Duodenal mucosa (tissue), 2 donors: ENCODE measurements at regions not wholly inside any gene's neighbourhood (a gene's known extent, or its start where the extent isn't known, plus 50 kb on each side); places are given as distances from the start of the nearest gene placed in this dataset.
"Not testable (repeated sequence)": the region's sequence is repeated elsewhere in the genome, so short reads cannot be mapped to it uniquely, and the experiment has no call there.

Source experiments
- H3K27ac ChIP-seq: one replicate; pipeline ENCODE4 v1.7.0; 2013; ENCODE audit warnings: low read depth, low read length
- H3K27me3 ChIP-seq, 2 donors: one replicate each; pipeline ENCODE4 v1.7.0; 2013; ENCODE audit warnings: low read length in 2 of 2, control low read depth in 1 of 2; ENCODE audit not compliant: insufficient read depth in 2 of 2, control insufficient read depth in 1 of 2
- H3K36me3 ChIP-seq, 2 donors: one replicate each; pipeline ENCODE4 v1.7.0; 2013; ENCODE audit warnings: low read length in 2 of 2, control low read depth in 1 of 2; ENCODE audit not compliant: insufficient read depth in 2 of 2, control insufficient read depth in 1 of 2
- H3K4me1 ChIP-seq, 2 donors: one replicate each; pipeline ENCODE4 v1.7.0; 2013; ENCODE audit warnings: low read length in 2 of 2, control low read depth in 1 of 2; ENCODE audit not compliant: insufficient read depth in 2 of 2, control insufficient read depth in 1 of 2
- H3K4me3 ChIP-seq, 2 donors: one replicate each; pipeline ENCODE4 v1.7.0; 2013; ENCODE audit warnings: low read length in 2 of 2, low read depth in 1 of 2
- H3K9ac ChIP-seq, 2 donors: one replicate each; pipeline ENCODE4 v1.7.0; 2013; ENCODE audit warnings: low read length in 2 of 2, low read depth in 1 of 2
- H3K9me3 ChIP-seq, 2 donors: one replicate each; pipeline ENCODE4 v1.7.0; 2013; ENCODE audit warnings: low read length in 2 of 2, control low read depth in 1 of 2; ENCODE audit not compliant: control insufficient read depth in 1 of 2

DNA sequence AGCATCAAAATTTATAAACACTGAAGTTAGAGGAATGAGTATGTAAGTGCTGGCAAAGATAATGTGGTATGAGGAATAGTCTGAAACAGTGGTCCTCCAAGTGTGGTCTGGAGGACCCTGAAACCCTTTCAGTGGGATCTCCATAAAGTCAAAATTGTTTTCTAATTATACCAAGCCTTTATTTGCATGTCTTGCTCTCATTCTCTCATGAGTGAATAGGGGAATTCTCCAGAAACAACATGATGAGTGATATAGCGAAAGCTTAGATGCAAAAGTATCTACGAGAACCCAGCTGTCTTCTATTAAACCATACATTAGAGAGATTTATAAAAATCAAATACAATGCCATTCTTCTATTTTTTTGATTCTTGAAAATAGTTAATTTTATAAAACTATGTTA lies 145.0 kb upstream of the RAG2 start:
- no peaks in the 10 kb centered on the region for H3K36me3 ChIP-seq
- H3K9ac ChIP-seq = no peak overlapping the region
- no peaks in the 10 kb centered on the region for H3K9me3 ChIP-seq
- no peaks in the 10 kb centered on the region for H3K4me1 ChIP-seq
- no peak overlapping the region for H3K4me3 ChIP-seq
- no peak overlapping the region for H3K27ac ChIP-seq
- H3K27me3 ChIP-seq = peaks cover 0 to 2% of the 10 kb centered on the region in 2 donors

DNA sequence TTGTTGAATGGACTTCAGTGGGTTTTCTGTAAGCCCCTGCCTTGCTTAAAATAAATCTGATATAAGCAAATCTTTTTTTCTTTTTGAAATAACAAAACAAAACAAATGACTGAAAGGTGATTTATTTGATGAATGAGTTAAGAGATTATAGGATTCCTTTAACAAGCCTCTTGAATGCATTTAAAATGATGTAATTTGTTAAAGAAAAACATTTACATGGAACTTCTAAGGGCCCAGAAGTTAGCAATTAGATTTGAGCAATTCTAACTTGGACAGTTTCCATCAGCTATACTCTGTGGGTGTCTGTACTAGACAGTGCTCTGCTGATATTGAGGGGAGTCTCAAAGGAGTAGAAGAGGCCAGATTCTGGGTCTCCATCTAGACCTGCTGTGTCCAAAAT lies 143.5 kb upstream of the RAG2 start:
- H3K4me1 ChIP-seq = no peaks in the 10 kb centered on the region
- H3K27ac ChIP-seq = no peak overlapping the region
- H3K9me3 ChIP-seq = no peaks in the 10 kb centered on the region
- H3K9ac ChIP-seq = no peak overlapping the region
- H3K4me3 ChIP-seq = no peak overlapping the region
- no peaks in the 10 kb centered on the region for H3K36me3 ChIP-seq
- peaks cover 0 to 2% of the 10 kb centered on the region in 2 donors for H3K27me3 ChIP-seq

DNA sequence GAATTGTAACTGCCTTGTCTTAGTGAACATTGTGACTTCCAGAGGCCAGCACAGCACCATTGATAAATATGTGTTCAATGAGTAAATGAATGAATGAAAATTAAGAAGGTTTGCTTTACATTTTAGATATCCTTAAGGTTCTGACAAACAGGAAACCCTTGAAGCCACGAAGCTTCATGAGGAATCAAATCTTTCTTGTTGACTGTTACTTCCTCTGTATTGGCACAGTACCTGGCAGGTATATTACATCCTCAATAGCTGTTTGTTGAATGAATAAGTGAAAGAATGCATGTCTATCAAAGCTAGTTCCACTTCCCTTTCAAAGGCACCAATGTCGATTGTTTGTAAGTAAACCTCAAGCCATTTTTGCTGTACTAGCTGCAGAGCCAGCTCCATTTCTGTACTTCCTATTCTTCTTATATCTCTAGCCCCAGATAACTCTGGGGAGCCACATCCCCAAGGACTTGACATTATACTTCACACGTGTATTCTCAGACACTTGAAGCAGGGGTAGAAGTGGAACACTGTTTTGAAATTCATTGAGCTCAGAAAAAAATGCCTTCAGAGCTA lies 140.3 kb upstream of the RAG2 start:
- no peaks in the 10 kb centered on the region for H3K9me3 ChIP-seq
- H3K27ac ChIP-seq = no peak overlapping the region
- H3K36me3 ChIP-seq = no peaks in the 10 kb centered on the region
- no peaks in the 10 kb centered on the region for H3K4me1 ChIP-seq
- no peak overlapping the region for H3K9ac ChIP-seq
- H3K4me3 ChIP-seq = no peak overlapping the region
- H3K27me3 ChIP-seq = peaks cover 0 to 2% of the 10 kb centered on the region in 2 donors

DNA sequence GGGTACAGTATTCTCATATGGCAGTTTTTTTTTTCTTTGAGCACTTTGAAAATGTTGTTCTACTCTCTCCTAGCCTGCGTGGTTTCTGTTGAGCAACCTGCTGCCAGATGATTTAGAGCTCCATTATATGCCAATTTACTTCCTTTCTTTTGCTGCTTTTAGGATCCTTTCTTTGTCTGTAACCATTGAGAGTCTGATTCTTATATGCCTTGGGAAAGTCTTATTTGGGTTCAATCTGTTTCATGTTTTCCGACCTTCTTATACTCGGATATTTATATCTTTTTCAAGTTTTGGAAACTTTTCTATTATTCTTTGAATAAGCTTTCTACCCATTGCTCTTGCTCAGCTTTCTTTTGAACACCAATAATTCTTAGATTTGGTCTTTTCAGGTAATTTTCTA lies 138.1 kb upstream of the RAG2 start:
- H3K27me3 ChIP-seq = peaks cover 0 to 2% of the 10 kb centered on the region in 2 donors
- H3K27ac ChIP-seq = no peak overlapping the region
- H3K9ac ChIP-seq = no peak overlapping the region
- H3K36me3 ChIP-seq = no peaks in the 10 kb centered on the region
- no peak overlapping the region for H3K4me3 ChIP-seq
- H3K9me3 ChIP-seq = no peaks in the 10 kb centered on the region
- H3K4me1 ChIP-seq = no peaks in the 10 kb centered on the region

DNA sequence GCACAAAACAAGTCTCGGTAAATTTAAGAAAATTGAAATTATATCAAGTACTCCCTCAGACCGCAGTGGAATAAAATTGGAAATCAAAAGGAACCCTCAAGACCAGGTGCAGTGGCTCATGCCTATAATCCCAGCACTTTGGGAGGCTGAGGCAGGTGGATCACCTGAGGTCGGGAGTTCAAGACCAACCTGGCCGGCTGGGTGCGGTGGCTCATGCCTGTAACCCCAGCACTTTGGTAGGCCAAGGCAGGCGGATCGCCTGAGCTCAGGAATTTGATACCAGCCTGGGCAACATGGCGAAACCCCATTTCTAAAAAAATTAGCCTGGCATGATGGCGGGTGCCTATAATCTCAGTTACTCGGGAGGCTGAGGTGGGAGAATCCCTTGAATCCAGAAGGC lies 135.7 kb upstream of the RAG2 start:
- not testable (repeated sequence) for H3K9ac ChIP-seq, H3K4me3 ChIP-seq, H3K9me3 ChIP-seq, H3K4me1 ChIP-seq, H3K27ac ChIP-seq, H3K27me3 ChIP-seq, H3K36me3 ChIP-seq

DNA sequence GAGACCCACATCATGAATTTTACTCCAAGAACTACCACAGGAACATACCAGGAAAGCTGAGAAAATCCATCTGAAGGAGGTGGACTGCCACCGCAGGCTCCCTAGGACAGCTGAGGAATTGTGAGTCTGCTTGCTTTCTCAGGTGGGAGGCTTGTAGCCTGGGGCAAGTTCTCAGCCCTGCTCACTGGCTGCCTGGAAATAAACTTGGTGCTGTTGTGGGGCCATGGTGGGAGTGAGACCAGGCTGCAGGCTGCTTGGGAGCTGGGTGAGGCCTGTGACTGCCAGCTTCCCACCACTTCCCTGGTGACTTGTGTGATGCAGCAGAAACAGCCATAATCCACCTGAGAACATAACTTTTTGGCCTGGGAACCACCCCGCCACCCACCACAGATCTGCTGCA lies 132.7 kb upstream of the RAG2 start:
- no peaks in the 10 kb centered on the region for H3K36me3 ChIP-seq
- no peaks in the 10 kb centered on the region for H3K27me3 ChIP-seq
- no peak overlapping the region for H3K27ac ChIP-seq
- H3K9ac ChIP-seq = no peak overlapping the region
- no peak overlapping the region for H3K4me3 ChIP-seq
- no peaks in the 10 kb centered on the region for H3K9me3 ChIP-seq
- no peaks in the 10 kb centered on the region for H3K4me1 ChIP-seq

DNA sequence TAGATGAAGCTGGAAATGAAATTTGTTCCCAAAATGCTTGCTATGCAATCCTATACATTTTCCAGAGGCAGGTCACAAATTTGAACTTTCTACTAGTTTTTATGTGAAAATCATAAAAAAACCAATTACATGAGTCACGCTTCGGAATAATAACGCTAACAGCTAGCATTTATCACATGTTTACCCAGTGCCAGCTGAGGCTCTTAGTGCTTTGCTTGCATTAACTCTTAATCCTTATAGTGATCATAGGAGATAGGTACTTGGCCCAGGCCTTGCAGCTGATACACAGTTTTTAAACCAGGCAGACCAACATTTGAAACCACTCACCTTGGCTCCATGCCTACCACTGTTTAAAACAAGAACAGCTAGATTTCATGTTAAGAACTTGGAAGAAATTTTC lies 131.8 kb upstream of the RAG2 start:
- Histone ChIP-seq H3K27me3 (no peaks in the 10 kb centered on the region), H3K27ac (no peak overlapping the region), H3K36me3 (no peaks in the 10 kb centered on the region), H3K9ac (no peak overlapping the region), H3K9me3 (no peaks in the 10 kb centered on the region), H3K4me3 (no peak overlapping the region), H3K4me1 (no peaks in the 10 kb centered on the region)

DNA sequence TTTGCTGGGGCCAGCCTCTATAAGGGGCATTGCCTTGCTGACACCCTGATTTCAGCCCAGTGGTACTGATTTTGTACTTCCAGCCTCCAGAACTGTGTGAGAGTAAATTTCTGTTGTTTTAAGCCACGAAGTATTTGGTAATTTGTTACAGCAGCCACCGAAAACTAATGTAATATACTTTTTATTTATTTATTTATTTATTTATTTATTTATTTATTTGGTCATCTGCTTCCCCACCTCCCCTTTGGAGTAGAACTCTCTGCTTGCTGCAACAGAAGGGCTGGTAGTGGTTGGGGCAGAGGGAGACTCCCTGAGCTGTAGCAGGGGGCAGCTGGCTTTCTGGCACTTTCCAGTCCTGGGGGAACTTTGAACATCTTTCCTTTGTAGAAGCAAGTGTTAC lies 128.4 kb upstream of the RAG2 start:
- Histone ChIP-seq H3K27ac (no peak overlapping the region), H3K27me3 (no peaks in the 10 kb centered on the region), H3K4me3 (no peak overlapping the region), H3K9ac (no peak overlapping the region), H3K4me1 (no peaks in the 10 kb centered on the region), H3K36me3 (no peaks in the 10 kb centered on the region), H3K9me3 (no peaks in the 10 kb centered on the region)

DNA sequence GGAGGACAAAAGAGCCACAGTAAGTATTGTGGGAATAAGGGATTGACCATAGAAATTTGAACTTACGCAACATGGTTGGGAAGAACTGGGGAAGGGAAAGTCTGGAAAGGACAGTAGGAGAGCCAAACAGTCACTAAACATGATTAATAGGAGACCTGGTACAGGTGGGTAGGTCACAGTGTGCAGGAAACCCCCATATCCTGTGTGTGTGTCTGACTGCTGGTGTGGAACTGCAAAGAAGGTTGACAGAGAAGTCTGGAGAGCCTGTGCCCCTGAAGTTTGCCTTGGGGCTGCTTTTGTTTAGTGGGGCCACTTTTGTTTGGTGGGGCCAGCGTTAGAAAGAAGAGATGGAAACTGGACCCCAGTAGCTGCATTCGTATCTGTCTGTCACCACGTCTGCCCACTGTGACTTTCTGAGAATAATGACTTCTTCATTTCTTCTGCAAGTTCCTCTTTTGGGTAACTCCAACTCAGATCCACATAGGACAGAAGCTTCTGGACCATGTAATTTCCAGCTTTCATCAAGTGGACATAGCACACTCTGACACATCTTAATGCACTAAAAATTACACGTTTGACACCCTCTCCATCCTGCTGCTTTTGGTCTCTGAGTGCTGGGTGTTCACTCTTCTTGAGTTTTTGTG lies 126.8 kb upstream of the RAG2 start:
- H3K4me3 ChIP-seq = no peak overlapping the region
- no peaks in the 10 kb centered on the region for H3K36me3 ChIP-seq
- H3K27me3 ChIP-seq = no peaks in the 10 kb centered on the region
- H3K4me1 ChIP-seq = no peaks in the 10 kb centered on the region
- no peak overlapping the region for H3K27ac ChIP-seq
- no peaks in the 10 kb centered on the region for H3K9me3 ChIP-seq
- H3K9ac ChIP-seq = no peak overlapping the region

DNA sequence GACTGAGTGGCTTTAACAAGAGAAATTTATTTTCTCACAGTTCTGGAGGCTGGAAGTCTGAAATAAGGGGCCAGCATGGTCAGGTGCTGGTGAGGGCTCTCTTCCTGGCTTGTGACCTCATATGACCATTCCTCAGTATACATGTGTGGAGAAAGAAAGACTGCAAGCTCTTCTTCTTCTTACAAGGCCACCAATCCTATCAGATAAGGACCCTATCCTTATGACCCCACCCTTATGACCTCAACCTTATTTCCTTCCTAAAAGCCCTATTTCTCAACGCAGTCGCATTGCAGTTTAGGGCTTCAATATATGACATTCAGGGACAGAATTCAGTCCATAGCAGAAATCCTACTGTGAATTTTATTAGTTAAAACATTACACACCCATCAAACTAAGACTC lies 124.4 kb upstream of the RAG2 start:
- no peak overlapping the region for H3K27ac ChIP-seq
- H3K9ac ChIP-seq = no peak overlapping the region
- no peaks in the 10 kb centered on the region for H3K4me1 ChIP-seq
- no peaks in the 10 kb centered on the region for H3K9me3 ChIP-seq
- H3K36me3 ChIP-seq = no peaks in the 10 kb centered on the region
- H3K4me3 ChIP-seq = no peak overlapping the region
- H3K27me3 ChIP-seq = no peaks in the 10 kb centered on the region
